B cell (primary cell): ENCODE measurements at regions not wholly inside any gene's neighbourhood (a gene's known extent, or its start where the extent isn't known, plus 50 kb on each side); places are given as distances from the start of the nearest gene placed in this dataset.

ENCODE experiments used
- CTCF ChIP-seq: fragments of 200-600 bp; IDR thresholded peaks from one replicate; pipeline ENCODE4 v1.8.0; 2022; ENCODE audit warnings: antibody characterized with exemption, mild to moderate bottlenecking
- EZH2 ChIP-seq: IDR thresholded peaks from 2 replicates; pipeline ENCODE4 v1.6.1; 2012; ENCODE audit warnings: borderline replicate concordance, low read depth, mild to moderate bottlenecking, moderate library complexity, low read length; ENCODE audit not compliant: insufficient read depth, poor library complexity, severe bottlenecking

GRCh38 chr12:38201461-38202276, 114.9 kb upstream of the ALG10B start:
- TF ChIP-seq CTCF (no peak), EZH2 (no peak)
